ENCODE measurements at regions not wholly inside any gene's neighbourhood (a gene's known extent, or its start where the extent isn't known, plus 50 kb on each side); places are given as distances from the start of the nearest gene placed in this dataset.

DNA sequence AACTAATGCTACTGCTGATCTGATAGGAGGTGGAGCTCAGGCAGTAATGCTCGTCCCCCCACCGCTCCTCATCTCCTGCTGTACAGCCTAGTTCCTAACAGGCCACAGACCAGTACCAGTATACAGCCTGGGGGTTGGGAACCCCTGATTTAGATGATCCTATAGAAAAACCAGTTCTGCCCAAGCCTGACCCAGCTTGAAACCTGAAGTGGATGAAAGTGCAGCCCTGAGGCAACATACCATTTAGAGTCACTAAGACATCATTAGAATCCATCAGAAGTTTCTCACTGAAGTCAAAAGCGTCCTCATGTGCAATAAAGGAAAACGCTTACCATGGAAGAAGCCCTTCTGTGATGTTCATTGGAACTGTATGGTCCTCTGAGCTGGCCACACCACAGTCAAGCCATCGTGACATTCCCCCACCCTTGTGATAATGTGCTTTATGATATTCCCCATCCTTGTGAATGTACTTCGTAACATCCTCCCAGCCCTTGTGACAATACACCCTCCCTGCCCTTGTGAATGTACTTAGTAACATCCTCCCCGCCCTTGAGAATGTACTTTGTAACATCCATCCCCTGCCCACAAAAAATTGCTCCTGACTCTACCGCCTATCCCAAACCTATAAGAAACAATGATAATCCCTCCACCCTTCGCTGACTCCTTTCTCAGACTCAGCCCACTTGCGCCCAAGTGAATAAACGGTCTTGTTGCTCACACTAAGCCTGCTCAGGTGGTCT lies 65.9 kb upstream of the HECTD2 start:
- no peak for ATAC-seq

DNA sequence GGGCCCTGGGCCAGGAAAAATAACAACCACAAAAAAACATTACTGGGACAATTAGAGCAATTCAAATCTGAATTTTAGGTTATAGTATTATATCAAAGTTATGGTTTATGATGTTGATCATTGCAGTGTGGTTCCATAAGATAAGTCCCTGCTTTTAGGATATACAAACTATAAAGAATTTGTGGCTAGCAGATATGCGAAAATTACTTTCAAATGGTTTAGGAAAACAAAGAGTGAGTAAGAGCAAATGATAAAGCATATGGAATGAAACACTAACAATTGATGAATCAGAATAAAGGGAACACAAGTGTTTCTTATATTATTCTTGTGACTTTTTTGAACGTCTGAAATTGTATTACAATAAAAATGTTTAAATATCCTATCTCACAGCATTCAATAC lies 64.4 kb upstream of the HECTD2 start:
- no peak for ATAC-seq
- TF ChIP-seq ISL1 (CRISPR knock-in tag; IDR thresholded peaks at IDR 0.05) (no peak), TCF4 (CRISPR knock-in tag; IDR thresholded peaks at IDR 0.05; ENCODE audit: borderline replicate concordance) (no peak), RARB (CRISPR knock-in tag; IDR thresholded peaks at IDR 0.05) (no peak), ESRRG (CRISPR knock-in tag; IDR thresholded peaks at IDR 0.05) (no peak), ARNTL (CRISPR knock-in tag; IDR thresholded peaks at IDR 0.05; ENCODE audit: borderline replicate concordance, low read depth) (no peak), OSR1 (CRISPR knock-in tag; IDR thresholded peaks at IDR 0.05) (no peak), GLIS3 (CRISPR knock-in tag; IDR thresholded peaks at IDR 0.05) (no peak), SNAI2 (CRISPR knock-in tag; IDR thresholded peaks at IDR 0.05) (no peak), ZNF70 (CRISPR knock-in tag; IDR thresholded peaks at IDR 0.05) (no peak), CSDC2 (CRISPR knock-in tag; IDR thresholded peaks at IDR 0.05) (no peak), PPARA (CRISPR knock-in tag; IDR thresholded peaks at IDR 0.05; ENCODE audit: borderline replicate concordance) (no peak), ZNF8 (CRISPR knock-in tag; IDR thresholded peaks at IDR 0.05) (no peak), ZFP30 (CRISPR knock-in tag; IDR thresholded peaks at IDR 0.05) (no peak), ZC3H10 (CRISPR knock-in tag; IDR thresholded peaks at IDR 0.05) (no peak), BACH2 (CRISPR knock-in tag; IDR thresholded peaks at IDR 0.05; ENCODE audit: borderline replicate concordance) (no peak), ZFP3 (CRISPR knock-in tag; IDR thresholded peaks at IDR 0.05) (no peak)
- TF ChIP-seq, protein P1, sequence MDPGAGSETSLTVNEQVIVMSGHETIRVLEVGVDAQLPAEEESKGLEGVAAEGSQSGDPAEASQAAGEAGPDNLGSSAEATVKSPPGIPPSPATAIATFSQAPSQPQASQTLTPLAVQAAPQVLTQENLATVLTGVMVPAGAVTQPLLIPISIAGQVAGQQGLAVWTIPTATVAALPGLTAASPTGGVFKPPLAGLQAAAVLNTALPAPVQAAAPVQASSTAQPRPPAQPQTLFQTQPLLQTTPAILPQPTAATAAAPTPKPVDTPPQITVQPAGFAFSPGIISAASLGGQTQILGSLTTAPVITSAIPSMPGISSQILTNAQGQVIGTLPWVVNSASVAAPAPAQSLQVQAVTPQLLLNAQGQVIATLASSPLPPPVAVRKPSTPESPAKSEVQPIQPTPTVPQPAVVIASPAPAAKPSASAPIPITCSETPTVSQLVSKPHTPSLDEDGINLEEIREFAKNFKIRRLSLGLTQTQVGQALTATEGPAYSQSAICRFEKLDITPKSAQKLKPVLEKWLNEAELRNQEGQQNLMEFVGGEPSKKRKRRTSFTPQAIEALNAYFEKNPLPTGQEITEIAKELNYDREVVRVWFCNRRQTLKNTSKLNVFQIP (CRISPR knock-in tag; IDR thresholded peaks at IDR 0.05; ENCODE audit: borderline replicate concordance, low read depth): no peak
- TF ChIP-seq, protein P2, sequence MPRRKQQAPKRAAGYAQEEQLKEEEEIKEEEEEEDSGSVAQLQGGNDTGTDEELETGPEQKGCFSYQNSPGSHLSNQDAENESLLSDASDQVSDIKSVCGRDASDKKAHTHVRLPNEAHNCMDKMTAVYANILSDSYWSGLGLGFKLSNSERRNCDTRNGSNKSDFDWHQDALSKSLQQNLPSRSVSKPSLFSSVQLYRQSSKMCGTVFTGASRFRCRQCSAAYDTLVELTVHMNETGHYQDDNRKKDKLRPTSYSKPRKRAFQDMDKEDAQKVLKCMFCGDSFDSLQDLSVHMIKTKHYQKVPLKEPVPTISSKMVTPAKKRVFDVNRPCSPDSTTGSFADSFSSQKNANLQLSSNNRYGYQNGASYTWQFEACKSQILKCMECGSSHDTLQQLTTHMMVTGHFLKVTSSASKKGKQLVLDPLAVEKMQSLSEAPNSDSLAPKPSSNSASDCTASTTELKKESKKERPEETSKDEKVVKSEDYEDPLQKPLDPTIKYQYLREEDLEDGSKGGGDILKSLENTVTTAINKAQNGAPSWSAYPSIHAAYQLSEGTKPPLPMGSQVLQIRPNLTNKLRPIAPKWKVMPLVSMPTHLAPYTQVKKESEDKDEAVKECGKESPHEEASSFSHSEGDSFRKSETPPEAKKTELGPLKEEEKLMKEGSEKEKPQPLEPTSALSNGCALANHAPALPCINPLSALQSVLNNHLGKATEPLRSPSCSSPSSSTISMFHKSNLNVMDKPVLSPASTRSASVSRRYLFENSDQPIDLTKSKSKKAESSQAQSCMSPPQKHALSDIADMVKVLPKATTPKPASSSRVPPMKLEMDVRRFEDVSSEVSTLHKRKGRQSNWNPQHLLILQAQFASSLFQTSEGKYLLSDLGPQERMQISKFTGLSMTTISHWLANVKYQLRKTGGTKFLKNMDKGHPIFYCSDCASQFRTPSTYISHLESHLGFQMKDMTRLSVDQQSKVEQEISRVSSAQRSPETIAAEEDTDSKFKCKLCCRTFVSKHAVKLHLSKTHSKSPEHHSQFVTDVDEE (CRISPR knock-in tag; IDR thresholded peaks at IDR 0.05): no peak
- TF ChIP-seq, protein P3, sequence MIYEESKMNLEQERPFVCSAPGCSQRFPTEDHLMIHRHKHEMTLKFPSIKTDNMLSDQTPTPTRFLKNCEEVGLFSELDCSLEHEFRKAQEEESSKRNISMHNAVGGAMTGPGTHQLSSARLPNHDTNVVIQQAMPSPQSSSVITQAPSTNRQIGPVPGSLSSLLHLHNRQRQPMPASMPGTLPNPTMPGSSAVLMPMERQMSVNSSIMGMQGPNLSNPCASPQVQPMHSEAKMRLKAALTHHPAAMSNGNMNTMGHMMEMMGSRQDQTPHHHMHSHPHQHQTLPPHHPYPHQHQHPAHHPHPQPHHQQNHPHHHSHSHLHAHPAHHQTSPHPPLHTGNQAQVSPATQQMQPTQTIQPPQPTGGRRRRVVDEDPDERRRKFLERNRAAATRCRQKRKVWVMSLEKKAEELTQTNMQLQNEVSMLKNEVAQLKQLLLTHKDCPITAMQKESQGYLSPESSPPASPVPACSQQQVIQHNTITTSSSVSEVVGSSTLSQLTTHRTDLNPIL (CRISPR knock-in tag; IDR thresholded peaks at IDR 0.05; ENCODE audit: low read depth): no peak
- TF ChIP-seq, protein P4, sequence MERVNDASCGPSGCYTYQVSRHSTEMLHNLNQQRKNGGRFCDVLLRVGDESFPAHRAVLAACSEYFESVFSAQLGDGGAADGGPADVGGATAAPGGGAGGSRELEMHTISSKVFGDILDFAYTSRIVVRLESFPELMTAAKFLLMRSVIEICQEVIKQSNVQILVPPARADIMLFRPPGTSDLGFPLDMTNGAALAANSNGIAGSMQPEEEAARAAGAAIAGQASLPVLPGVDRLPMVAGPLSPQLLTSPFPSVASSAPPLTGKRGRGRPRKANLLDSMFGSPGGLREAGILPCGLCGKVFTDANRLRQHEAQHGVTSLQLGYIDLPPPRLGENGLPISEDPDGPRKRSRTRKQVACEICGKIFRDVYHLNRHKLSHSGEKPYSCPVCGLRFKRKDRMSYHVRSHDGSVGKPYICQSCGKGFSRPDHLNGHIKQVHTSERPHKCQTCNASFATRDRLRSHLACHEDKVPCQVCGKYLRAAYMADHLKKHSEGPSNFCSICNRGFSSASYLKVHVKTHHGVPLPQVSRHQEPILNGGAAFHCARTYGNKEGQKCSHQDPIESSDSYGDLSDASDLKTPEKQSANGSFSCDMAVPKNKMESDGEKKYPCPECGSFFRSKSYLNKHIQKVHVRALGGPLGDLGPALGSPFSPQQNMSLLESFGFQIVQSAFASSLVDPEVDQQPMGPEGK (CRISPR knock-in tag; IDR thresholded peaks at IDR 0.05; ENCODE audit: borderline replicate concordance): no peak

More for the DNA sequence above, 65.9 kb upstream of the HECTD2 start:
- TF ChIP-seq, protein P2 (CRISPR knock-in tag; IDR thresholded peaks at IDR 0.05): no peak
- no peak for TF ChIP-seq BACH2 (CRISPR knock-in tag; IDR thresholded peaks at IDR 0.05; ENCODE audit: borderline replicate concordance)
- no peak for TF ChIP-seq ISL1 (CRISPR knock-in tag; IDR thresholded peaks at IDR 0.05)
